Fibroblast of mammary gland (primary cell): ENCODE measurements at regions not wholly inside any gene's neighbourhood (a gene's known extent, or its start where the extent isn't known, plus 50 kb on each side); places are given as distances from the start of the nearest gene placed in this dataset.

Source experiments
- DNase-seq: peaks from one replicate; pipeline ENCODE4 v3.0.0-alpha.2; 2010; ENCODE audit warnings: low read depth
- H3K4me3 ChIP-seq: 2 replicates; pipeline ENCODE4 v1.5.1; 2011; ENCODE audit warnings: low read depth, mild to moderate bottlenecking, low read length, moderate library complexity; ENCODE audit not compliant: control insufficient read depth
- CTCF ChIP-seq: conservative IDR thresholded peaks from 2 replicates; pipeline ENCODE4 v1.5.1; 2011; ENCODE audit warnings: low read depth, low read length, inconsistent platforms; ENCODE audit not compliant: control insufficient read depth, insufficient read depth

- no peak overlapping the region for H3K4me3 ChIP-seq
- TF ChIP-seq CTCF: no peak
- DNase-seq: no peak
Measured at GRCh38 chr14:29278301-29279263, 512.0 kb downstream of the FOXG1 start.

- peak; percentile 31 for DNase-seq
- no peak overlapping the region for H3K4me3 ChIP-seq
- TF ChIP-seq CTCF: no peak
Measured at GRCh38 chr14:29282169-29282568, 515.6 kb downstream of the FOXG1 start.

GRCh38 chr14:29290441-29290840 lies 523.9 kb downstream of the FOXG1 start:
- no peak for DNase-seq
- H3K4me3 ChIP-seq: no peak overlapping the region
- no peak for TF ChIP-seq CTCF

- DNase-seq: no peak
- TF ChIP-seq CTCF: no peak
- H3K4me3 ChIP-seq: no peak overlapping the region
Measured at GRCh38 chr14:29299372-29299771, 532.8 kb downstream of the FOXG1 start.

- peak; percentile 56 for DNase-seq
- H3K4me3 ChIP-seq: no peak overlapping the region
- no peak for TF ChIP-seq CTCF
Measured at GRCh38 chr14:29301571-29301970, 535.0 kb downstream of the FOXG1 start.

GRCh38 chr14:29310210-29310609 lies 543.6 kb downstream of the FOXG1 start:
- TF ChIP-seq CTCF: no peak
- no peak for DNase-seq
- H3K4me3 ChIP-seq: no peak overlapping the region

- peak; percentile 87 for DNase-seq
- no peak for TF ChIP-seq CTCF
- no peak overlapping the region for H3K4me3 ChIP-seq
Measured at GRCh38 chr14:29310757-29311156, 544.2 kb downstream of the FOXG1 start.
